GM12878 (cell line): ENCODE measurements at regions not wholly inside any gene's neighbourhood (a gene's known extent, or its start where the extent isn't known, plus 50 kb on each side); places are given as distances from the start of the nearest gene placed in this dataset.
"Not testable (repeated sequence)": the region's sequence is repeated elsewhere in the genome, so short reads cannot be mapped to it uniquely, and the experiment has no call there.

ENCODE experiments used
- ATAC-seq: fragments of 200-7000 bp; cut with Tn5 transposase; 3 replicates; pipeline ENCODE4 v1.9.1; 2020; ENCODE audit warnings: mild to moderate bottlenecking, moderate library complexity
- BruUV-seq: library from RNA; stranded (reverse); fragments of 400-500 nt; replicated peaks from 2 replicates; lab custom pipeline; 2021; lab: Mats Ljungman, UMichigan
- CTCF ChIA-PET: fragments of 300-600 bp; sonication (Branson Sonifier 250); formaldehyde crosslinking; extraction: SDS; loops from one replicate; lab custom pipeline; 2021; ENCODE audit warnings: inconsistent platforms; lab: Yijun Ruan, JAX
- POLR2A ChIA-PET: fragments of 350-600 bp; formaldehyde crosslinking; extraction: SDS; loops from one replicate; lab custom pipeline; 2021; ENCODE audit warnings: inconsistent platforms; lab: Charles Lee
- RAD21 ChIA-PET: fragments of 300-600 bp; sonication (Branson Sonifier 250); formaldehyde crosslinking; loops from one replicate; lab custom pipeline; 2023; ENCODE audit warnings: antibody characterized with exemption; ENCODE audit not compliant: unreplicated experiment; lab: Charles Lee
- SMC1A ChIA-PET: fragments of 300-600 bp; sonication (Branson Sonifier 250); formaldehyde crosslinking; loops from one replicate; lab custom pipeline; 2023; ENCODE audit not compliant: unreplicated experiment, uncharacterized antibody; lab: Charles Lee
- DNase-seq: peaks from one replicate; pipeline ENCODE4 v3.0.0-alpha.2; 2011; ENCODE audit warnings: low read depth, low spot score
- FAIRE-seq: peaks from 3 replicates; lab custom pipeline; 2011; peaks lifted over from hg19 to GRCh38; lab: Jason Lieb, UNC
- H2AFZ ChIP-seq: 2 replicates; pipeline ENCODE4 v1.6.0; 2011; ENCODE audit warnings: low read depth, low read length, control low read depth; ENCODE audit not compliant: control insufficient read depth
- H3K27ac ChIP-seq: 2 replicates; pipeline ENCODE4 v1.5.1; 2011; ENCODE audit warnings: control low read depth; ENCODE audit not compliant: control insufficient read depth, insufficient read depth
- H3K27me3 ChIP-seq, 2 experiments: replicated peaks in 1 of 2; 2 replicates each; pipeline versions ENCODE4 v1.6.0 to v1.6.1; 2011; ENCODE audit warnings: low read length in 1 of 2; ENCODE audit not compliant: control insufficient read depth in 2 of 2, insufficient read depth in 2 of 2
- H3K36me3 ChIP-seq, 2 experiments: 2 replicates each; pipeline ENCODE4 v1.5.1; 2011; ENCODE audit warnings: low read length in 1 of 2; ENCODE audit not compliant: control insufficient read depth in 2 of 2, insufficient read depth in 2 of 2
- H3K4me1 ChIP-seq: 2 replicates; pipeline ENCODE4 v1.6.1; 2011; ENCODE audit warnings: mild to moderate bottlenecking, low read length, moderate library complexity, mixed read lengths; ENCODE audit not compliant: control insufficient read depth, insufficient read depth
- H3K4me2 ChIP-seq: 2 replicates; pipeline ENCODE4 v1.6.0; 2011; ENCODE audit warnings: control low read depth; ENCODE audit not compliant: control insufficient read depth, insufficient read depth
- H3K4me3 ChIP-seq: fragments of 200-600 bp; sonication (generic); 2 replicates; pipeline ENCODE4 v1.5.1; 2016
- H3K79me2 ChIP-seq: 2 replicates; pipeline ENCODE4 v1.6.0; 2011; ENCODE audit warnings: low read length; ENCODE audit not compliant: control insufficient read depth, insufficient read depth
- H3K9ac ChIP-seq: 2 replicates; pipeline ENCODE4 v1.8.0; 2011; ENCODE audit warnings: low read length, control low read depth, mixed read lengths; ENCODE audit not compliant: control insufficient read depth, insufficient read depth
- H3K9me3 ChIP-seq: replicated peaks from 3 replicates; pipeline ENCODE4 v1.5.1; 2011; ENCODE audit warnings: mild to moderate bottlenecking, low read length; ENCODE audit not compliant: control insufficient read depth, insufficient read depth
- H4K20me1 ChIP-seq: 2 replicates; pipeline ENCODE4 v1.6.0; 2011; ENCODE audit not compliant: control insufficient read depth, insufficient read depth
- CEBPB ChIP-seq, 2 experiments: fragments of 150-350 bp in 1 of 2; IDR thresholded peaks; 2 replicates each; pipeline ENCODE4 v1.6.1; 2012 to 2014; ENCODE audit warnings: low read depth in 2 of 2, low read length in 2 of 2, borderline replicate concordance in 1 of 2, inconsistent platforms in 1 of 2
- MYB ChIP-seq: fragments of 150-350 bp; IDR thresholded peaks from 2 replicates; pipeline ENCODE4 v1.6.1; 2014; ENCODE audit warnings: mild to moderate bottlenecking, low read depth, low read length, borderline replicate concordance
- NFYA ChIP-seq: IDR thresholded peaks from 2 replicates; pipeline ENCODE4 v1.6.1; 2011; ENCODE audit warnings: low read depth, mild to moderate bottlenecking, low read length, improper control_type of control experiment, borderline replicate concordance
- PML ChIP-seq: IDR thresholded peaks from 2 replicates; pipeline ENCODE4 v1.6.1; 2012; ENCODE audit warnings: low read length, inconsistent platforms
- SPI1 ChIP-seq: IDR thresholded peaks from 2 replicates; pipeline ENCODE4 v1.6.1; 2011; ENCODE audit warnings: low read depth, mild to moderate bottlenecking, low read length, moderate library complexity, borderline replicate concordance; ENCODE audit not compliant: insufficient read depth
- STAT1 ChIP-seq: fragments of 450-650 bp; conservative IDR thresholded peaks from 2 replicates; pipeline ENCODE4 v1.6.1; 2014; ENCODE audit warnings: antibody characterized with exemption, mild to moderate bottlenecking
- ZNF384 ChIP-seq: IDR thresholded peaks from 2 replicates; pipeline ENCODE4 v1.6.1; 2012; ENCODE audit warnings: low read depth, mild to moderate bottlenecking, low read length, improper control_type of control experiment, borderline replicate concordance
- WGBS: methylation state at CpG from one replicate; pipeline ENCODE4 v1.1.6; 2016; ENCODE audit warnings: low lambda C conversion rate; ENCODE audit not compliant: insufficient replicate concordance, insufficient coverage; ENCODE audit errors: missing lambda C conversion rate; 5-methylcytosine and 5-hydroxymethylcytosine counted together
- in situ Hi-C: fragments of 300-500 bp; cut with MboI; formaldehyde crosslinking; loops from 9 replicates; pipeline ENCODE4 v1.14.3; 2018; ENCODE audit warnings: mixed read lengths
- intact Hi-C: fragments of 100-400 bp; cut with micrococcal nuclease; formaldehyde crosslinking; loops from one replicate; pipeline ENCODE4 v1.14.2; 2022; ENCODE audit not compliant: unreplicated experiment

- H3K79me2 ChIP-seq, H3K36me3 ChIP-seq, H3K4me1 ChIP-seq, H3K9ac ChIP-seq, RAD21 ChIA-PET, H3K27me3 ChIP-seq, CTCF ChIA-PET, H3K4me3 ChIP-seq, DNase-seq, H3K4me2 ChIP-seq, H2AFZ ChIP-seq, H4K20me1 ChIP-seq, H3K9me3 ChIP-seq, in situ Hi-C loops, H3K27ac ChIP-seq, POLR2A ChIA-PET, BruUV-seq, ATAC-seq, FAIRE-seq, intact Hi-C loops, SMC1A ChIA-PET: not testable (repeated sequence)
- WGBS = 21% methylated on average over 7 of the region's 8 CpGs
Measured at GRCh38 chr13:87191485-87191884, 479.7 kb upstream of the SLITRK5 start.

- no peak for DNase-seq
- H3K27me3 ChIP-seq = no peaks in the 10 kb centered on the region
- H2AFZ ChIP-seq = no peak overlapping the region
- H3K27ac ChIP-seq = no peak overlapping the region
- ATAC-seq = no peak
- FAIRE-seq = no peak
- ChIA-PET CTCF (no interaction called here), SMC1A (no interaction called here), RAD21 (no interaction called here), POLR2A (no interaction called here)
- no peaks in the 10 kb centered on the region for H3K79me2 ChIP-seq
- no peak overlapping the region for H3K4me3 ChIP-seq
- in situ Hi-C loops (no loop called here), intact Hi-C loops (no loop called here)
- TF ChIP-seq ZNF384 (no peak), STAT1 (no peak), CEBPB (IDR thresholded peaks at IDR 0.05; ENCODE audit: borderline replicate concordance in 1 of 2, low read depth in 2 of 2, low read length in 2 of 2) (no peak), NFYA (no peak), PML (no peak), MYB (no peak), SPI1 (no peak)
- BruUV-seq = no TSS peak
- no peaks in the 10 kb centered on the region for H3K4me1 ChIP-seq
- no peaks in the 10 kb centered on the region for H3K36me3 ChIP-seq
- no peak overlapping the region for H3K4me2 ChIP-seq
- WGBS = 0% methylated on average over 3 of the region's 3 CpGs
- no peaks in the 10 kb centered on the region for H4K20me1 ChIP-seq
- no peaks in the 10 kb centered on the region for H3K9me3 ChIP-seq
- no peak overlapping the region for H3K9ac ChIP-seq
Measured at GRCh38 chr13:87198371-87198770, 472.8 kb upstream of the SLITRK5 start.
